Body of pancreas (tissue), 4 donors: ENCODE measurements at regions not wholly inside any gene's neighbourhood (a gene's known extent, or its start where the extent isn't known, plus 50 kb on each side); places are given as distances from the start of the nearest gene placed in this dataset.

Source experiments
- ATAC-seq: fragments of 150-250 bp; one replicate; pipeline ENCODE4 v1.9.1; 2016
- DNase-seq, 4 donors: peaks; one replicate each; pipeline ENCODE4 v3.0.0-alpha.2; 2019
- H3K27ac ChIP-seq, 4 donors: fragments of 200-600 bp; sonication (generic); 1 replicate in 3 of 4; 2 replicates in 1 of 4; pipeline versions ENCODE4 v1.5.1 to v1.6.1; 2016 to 2019; ENCODE audit warnings: mild to moderate bottlenecking in 1 of 4, mixed read lengths in 1 of 4, moderate library complexity in 1 of 4
- H3K27me3 ChIP-seq, 2 donors: fragments of 200-600 bp; sonication (generic); one replicate each; pipeline ENCODE4 v1.6.0; 2016; ENCODE audit warnings: mild to moderate bottlenecking in 1 of 2
- H3K36me3 ChIP-seq, 2 donors: fragments of 200-600 bp; sonication (generic); replicated peaks in 1 of 2; 2 replicates each; pipeline ENCODE4 v1.5.1; 2016; ENCODE audit warnings: low read depth in 2 of 2; ENCODE audit not compliant: insufficient read depth in 1 of 2
- H3K4me1 ChIP-seq: fragments of 200-600 bp; sonication (generic); one replicate; pipeline ENCODE4 v1.6.0; 2016
- H3K4me3 ChIP-seq, 2 donors: fragments of 200-600 bp; sonication (generic); 1 replicate in 1 of 2; 2 replicates in 1 of 2; pipeline ENCODE4 v1.5.1; 2016 to 2019
- H3K9me3 ChIP-seq, 3 donors: fragments of 200-600 bp; sonication (generic); 1 replicate in 2 of 3; 2 replicates in 1 of 3; pipeline ENCODE4 v1.5.1; 2016
- CTCF ChIP-seq, 7 experiments: fragments of 450-650 bp in 4 of 7; fragments of 200-600 bp in 3 of 7; sonication (generic) in 3 of 7; IDR thresholded peaks; one replicate each; pipeline ENCODE4 v1.5.1; 2016 to 2019; ENCODE audit warnings: antibody characterized with exemption in 7 of 7
- POLR2A ChIP-seq, 3 donors: fragments of 450-650 bp; IDR thresholded peaks; one replicate each; pipeline ENCODE4 v1.6.1; 2016; ENCODE audit warnings: antibody characterized with exemption in 3 of 3, mild to moderate bottlenecking in 2 of 3
- WGBS, 2 donors: methylation state at CpG; one replicate each; pipeline ENCODE4 v1.1.5; 2017; 5-methylcytosine and 5-hydroxymethylcytosine counted together
- intact Hi-C: fragments of 100-400 bp; cut with DNase I; formaldehyde crosslinking; loops from one replicate; pipeline ENCODE4 v1.15.1; 2023

GRCh38 chr10:4136121-4136520 lies 351.1 kb upstream of the KLF6 start:
- DNase-seq = no peak
- no peak for TF ChIP-seq CTCF (IDR thresholded peaks at IDR 0.05)
- TF ChIP-seq POLR2A (IDR thresholded peaks at IDR 0.05) = no peak
- 62 to 63% methylated on average over 2 of the region's 2 CpGs for WGBS, 2 donors

GRCh38 chr10:4132216-4132556 lies 347.2 kb upstream of the KLF6 start:
- 58 to 73% methylated on average over 1 of the region's 1 CpG for WGBS, 2 donors
- peak overlapping the region in 1 of 4 donors; percentile 65 for H3K27ac ChIP-seq

More at GRCh38 chr10:4136121-4136520, 351.1 kb upstream of the KLF6 start:
- no peak overlapping the region for H3K27ac ChIP-seq
- no peak for ATAC-seq
- H3K4me3 ChIP-seq = no peak overlapping the region
- no peaks in the 10 kb centered on the region for H3K4me1 ChIP-seq
- no peaks in the 10 kb centered on the region for H3K36me3 ChIP-seq
- H3K9me3 ChIP-seq = no peaks in the 10 kb centered on the region
- no peaks in the 10 kb centered on the region for H3K27me3 ChIP-seq
- intact Hi-C loops = no loop called here

GRCh38 chr10:4131407-4132215 lies 346.6 kb upstream of the KLF6 start:
- Histone ChIP-seq H3K4me1 (no peaks in the 10 kb centered on the region), H3K9me3 (no peaks in the 10 kb centered on the region), H3K27me3 (no peaks in the 10 kb centered on the region), H3K4me3 (no peak overlapping the region), H3K27ac (peak overlapping the region in 1 of 4 donors; percentile 65), H3K36me3 (no peaks in the 10 kb centered on the region)
- ATAC-seq = peak; percentile 35
- TF ChIP-seq POLR2A (IDR thresholded peaks at IDR 0.05) (no peak), CTCF (IDR thresholded peaks at IDR 0.05) (no peak)
- 51 to 72% methylated on average over 5 of the region's 5 CpGs for WGBS, 2 donors
- peak in 1 of 4 donors; percentile 54 for DNase-seq
- intact Hi-C loops = no loop called here

More at GRCh38 chr10:4132216-4132556, 347.2 kb upstream of the KLF6 start:
- Histone ChIP-seq H3K36me3 (no peaks in the 10 kb centered on the region), H3K27me3 (no peaks in the 10 kb centered on the region), H3K4me1 (no peaks in the 10 kb centered on the region), H3K9me3 (no peaks in the 10 kb centered on the region), H3K4me3 (no peak overlapping the region)
- no peak for TF ChIP-seq POLR2A (IDR thresholded peaks at IDR 0.05)
- TF ChIP-seq CTCF (IDR thresholded peaks at IDR 0.05) = no peak
- no peak for DNase-seq
- ATAC-seq = no peak
- intact Hi-C loops = no loop called here

- intact Hi-C loops = no loop called here
- WGBS, 2 donors = 39 to 51% methylated on average over 4 of the region's 4 CpGs
- Histone ChIP-seq H3K36me3 (no peaks in the 10 kb centered on the region), H3K4me1 (no peaks in the 10 kb centered on the region), H3K4me3 (no peak overlapping the region), H3K27ac (peak overlapping the region in 1 of 4 donors; percentile 65), H3K27me3 (no peaks in the 10 kb centered on the region), H3K9me3 (no peaks in the 10 kb centered on the region)
- ATAC-seq = no peak
- TF ChIP-seq CTCF (IDR thresholded peaks at IDR 0.05) = no peak
- peak in 1 of 3 donors; percentile 10 for TF ChIP-seq POLR2A (IDR thresholded peaks at IDR 0.05)
- peak in 1 of 4 donors; percentile 28 for DNase-seq
These were observed 345.7 kb upstream of the KLF6 start for GRCh38 chr10:4130685-4131084.
